ENCODE measurements at regions not wholly inside any gene's neighbourhood (a gene's known extent, or its start where the extent isn't known, plus 50 kb on each side); places are given as distances from the start of the nearest gene placed in this dataset.

DNA sequence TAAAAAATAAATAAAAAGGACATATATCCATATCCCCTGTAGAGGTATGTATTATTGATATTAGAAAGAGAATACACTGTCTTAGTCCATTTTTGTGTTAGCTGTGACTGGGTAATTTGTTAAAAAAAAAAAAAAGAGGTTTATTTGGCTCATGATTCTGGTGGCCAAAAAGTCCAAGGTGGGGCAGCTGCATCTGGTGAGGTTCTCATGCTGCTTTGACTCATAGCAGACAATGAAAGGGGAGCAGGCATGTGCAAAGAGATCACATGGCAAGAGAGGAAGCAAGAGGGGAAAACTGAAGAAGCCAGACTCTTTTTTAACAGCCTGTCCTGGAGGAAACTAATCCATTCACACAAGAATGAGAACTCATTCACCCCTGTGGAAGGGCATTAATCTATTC is 101.6 kb upstream of the MAP4K3 start:
- peak; percentile 31 to 65 for DNase-seq

DNA sequence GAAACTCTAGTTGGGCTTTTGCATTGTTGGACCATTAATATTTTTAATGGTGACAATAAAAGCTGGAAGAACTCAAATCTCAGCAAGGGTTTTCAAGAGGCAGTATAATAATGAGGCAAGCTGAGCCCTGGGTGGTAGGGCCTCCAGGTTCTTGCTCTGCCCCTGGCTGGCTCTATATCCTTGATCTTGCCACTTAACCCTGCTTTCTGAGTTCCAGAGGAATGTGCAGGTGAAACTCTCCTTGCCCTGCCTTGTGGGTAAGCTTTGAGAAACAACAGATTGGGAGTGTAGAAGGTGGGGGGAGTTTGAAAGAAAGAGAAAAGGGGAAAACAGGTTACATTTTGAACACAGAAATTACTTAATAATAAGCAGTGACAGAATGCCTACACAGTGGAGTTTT is 103.3 kb upstream of the MAP4K3 start:
- DNase-seq, result no peak

DNA sequence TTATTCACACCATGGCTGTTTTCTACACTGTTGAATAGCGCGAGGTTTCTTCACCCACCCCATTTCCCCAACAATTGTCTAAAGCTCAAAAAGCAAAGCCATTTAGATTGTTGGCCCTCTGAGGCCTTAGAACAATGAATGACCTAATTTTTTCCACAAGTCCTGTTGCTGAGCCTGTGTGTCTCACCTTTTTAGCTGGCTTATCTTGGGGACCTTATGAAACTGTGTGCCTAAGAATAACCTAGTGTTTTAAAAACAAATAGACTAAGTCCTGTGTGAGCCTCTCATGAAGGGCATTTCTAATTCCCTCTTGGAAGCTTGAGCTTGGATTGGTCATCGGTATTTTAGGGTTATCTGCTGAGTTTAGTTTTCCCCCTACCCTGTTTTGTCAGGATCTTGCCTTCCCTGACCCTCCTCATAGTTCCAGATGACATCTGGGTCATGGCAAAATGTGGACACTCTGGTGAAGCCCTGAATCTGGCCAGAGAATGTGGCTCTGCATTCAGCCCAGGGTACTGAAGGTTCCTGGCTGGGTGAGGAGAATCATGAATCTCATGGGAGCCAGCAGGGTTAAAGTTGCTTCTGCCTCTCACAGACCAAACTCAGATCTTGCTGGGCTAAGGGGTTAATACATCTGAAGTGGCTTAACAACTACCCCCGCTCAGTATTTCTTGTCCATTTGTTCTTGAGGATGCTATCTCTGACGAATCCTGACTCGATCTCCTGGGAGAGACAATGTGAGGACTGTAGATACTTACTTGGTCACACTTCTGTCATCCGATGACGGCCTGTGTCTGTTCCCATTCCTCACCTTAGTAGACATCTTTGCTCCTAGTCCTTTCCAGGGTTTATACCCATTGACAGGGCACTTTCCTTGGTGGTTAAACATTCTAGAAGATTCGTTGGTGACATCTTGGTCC is 104.2 kb upstream of the MAP4K3 start:
- no peak for DNase-seq

DNA sequence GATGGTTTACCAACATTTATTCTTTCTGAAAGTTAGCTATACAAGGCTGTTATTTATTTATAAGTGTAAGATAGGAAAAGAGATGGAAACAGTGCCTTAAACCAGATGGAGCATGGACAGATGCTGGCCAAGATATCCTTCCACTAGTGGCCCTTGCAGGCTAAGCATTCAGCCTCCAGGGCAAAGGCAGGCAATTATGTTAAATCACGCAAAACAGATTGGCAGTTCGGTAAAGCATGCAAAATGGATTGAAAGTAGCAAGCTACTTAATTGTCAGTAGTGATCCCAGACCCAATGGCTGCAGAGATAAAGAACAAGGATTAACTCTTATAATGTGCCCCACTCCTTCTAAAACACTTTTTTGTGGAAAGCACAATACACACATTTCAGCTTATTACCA is 105.4 kb upstream of the MAP4K3 start:
- DNase-seq, result no peak

DNA sequence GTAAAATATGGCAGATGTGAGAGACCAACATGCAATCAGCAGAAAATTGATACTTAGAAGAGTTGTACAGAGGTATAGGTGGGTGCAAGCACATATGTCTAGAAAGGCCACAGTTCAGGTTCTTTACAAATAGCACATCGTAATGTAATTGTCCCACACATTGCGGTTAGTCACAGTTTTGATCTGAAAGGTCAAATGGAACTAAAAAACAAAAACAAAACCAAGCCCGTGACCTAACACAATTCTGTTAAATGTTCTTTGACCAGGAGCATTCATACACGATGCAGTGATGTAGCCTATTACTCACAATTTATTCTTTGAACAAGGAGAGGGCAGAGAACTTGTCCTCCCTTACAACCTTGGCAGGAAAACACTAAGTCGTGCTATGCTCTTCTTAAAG is 108.9 kb upstream of the MAP4K3 start:
- DNase-seq, result no peak

DNA sequence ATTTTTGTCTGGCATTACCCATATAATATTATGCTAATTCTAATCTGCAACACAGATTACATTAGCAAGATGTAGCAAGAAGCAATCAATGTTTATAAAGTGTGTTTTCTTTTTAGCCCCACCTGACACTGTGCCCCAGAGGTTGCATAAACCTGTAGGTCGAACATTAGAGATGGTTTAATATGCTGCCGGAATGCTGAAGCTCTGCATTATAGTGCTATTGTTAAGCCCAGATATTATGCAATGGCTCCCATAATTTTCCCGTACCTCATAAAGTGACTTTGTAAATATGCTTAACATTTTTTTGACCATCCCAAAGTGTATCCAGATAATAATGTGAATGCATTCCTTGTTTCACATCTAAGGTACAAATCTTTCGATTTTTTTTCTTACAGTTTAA is 109.3 kb upstream of the MAP4K3 start:
- DNase-seq, result no peak

DNA sequence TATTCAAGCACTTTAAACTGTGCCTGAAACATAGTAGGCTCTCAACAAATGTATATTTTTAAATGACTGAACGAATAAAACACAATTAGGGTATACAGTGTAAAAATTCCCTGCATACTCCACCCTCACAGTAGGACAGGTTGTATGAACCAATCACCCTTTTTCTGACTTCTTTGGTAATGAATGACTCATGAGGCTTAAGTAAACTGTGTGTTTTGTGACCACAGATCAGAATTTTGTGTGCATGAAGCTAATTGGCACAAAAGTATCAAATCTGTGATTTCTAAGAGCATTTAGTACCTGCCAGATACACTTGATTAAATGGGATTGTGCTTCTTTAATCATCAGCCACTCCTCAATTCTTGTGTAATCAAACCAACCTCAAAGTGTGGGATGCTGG is 109.9 kb upstream of the MAP4K3 start:
- no peak for DNase-seq

DNA sequence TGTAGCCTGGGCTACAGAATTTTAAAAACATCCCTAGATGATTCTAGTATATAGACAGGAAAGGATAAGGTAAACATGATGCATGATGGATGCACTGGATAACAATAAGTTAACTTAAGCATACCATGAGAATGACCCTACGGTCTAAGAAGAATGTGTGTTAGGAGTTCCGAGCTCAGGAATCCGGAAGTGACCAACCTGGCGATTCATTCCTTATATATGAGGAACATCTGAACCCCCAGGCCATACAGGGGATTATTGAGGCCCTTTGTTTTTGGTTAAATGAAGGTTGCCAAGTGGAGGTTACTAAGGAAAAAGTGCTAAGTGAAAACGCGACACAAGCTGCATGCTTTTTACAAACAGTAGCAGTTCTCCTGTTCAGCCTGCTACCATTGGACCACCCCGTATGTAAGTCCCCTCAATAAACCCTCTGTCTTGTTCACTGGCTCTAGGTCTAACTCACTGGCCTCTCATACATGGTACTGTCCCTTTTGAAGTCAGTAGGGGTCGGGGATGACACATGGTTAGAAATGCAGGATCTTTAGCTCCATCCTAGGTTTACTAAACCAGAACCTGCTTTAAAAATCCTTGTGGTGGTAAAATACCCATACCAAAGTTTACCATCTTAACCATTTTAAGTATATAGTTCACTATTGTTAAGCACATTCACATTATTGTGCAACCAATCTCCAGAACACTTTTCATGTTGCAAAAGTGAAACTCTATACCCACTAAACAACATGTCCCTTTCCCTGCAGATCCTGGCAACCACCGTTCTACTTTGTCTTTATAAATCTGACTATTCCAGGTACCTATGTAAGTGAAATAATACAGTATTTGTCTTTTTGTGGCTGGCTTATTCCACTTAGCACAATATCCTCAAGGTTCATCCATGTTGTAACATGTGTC is 111.0 kb upstream of the MAP4K3 start:
- DNase-seq, result no peak

DNA sequence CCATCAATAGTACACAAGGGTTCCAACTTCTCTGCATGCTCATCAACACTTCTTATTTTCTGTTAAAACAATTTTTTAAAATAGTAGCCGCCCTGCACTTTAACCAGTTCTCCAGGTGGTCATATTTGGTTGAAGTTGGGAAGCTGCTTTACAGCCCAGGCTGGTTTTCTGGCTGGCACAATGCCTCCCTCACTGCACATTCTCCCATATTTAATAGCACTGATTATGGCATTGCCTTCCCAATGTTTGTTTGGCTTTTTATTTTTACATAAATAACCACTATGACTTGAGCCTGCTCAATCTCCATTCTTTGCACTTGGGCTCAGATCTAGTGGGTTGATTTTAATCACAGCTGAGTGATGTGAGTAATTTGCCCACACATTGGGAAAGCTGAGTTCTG is 111.9 kb upstream of the MAP4K3 start:
- DNase-seq, result no peak

DNA sequence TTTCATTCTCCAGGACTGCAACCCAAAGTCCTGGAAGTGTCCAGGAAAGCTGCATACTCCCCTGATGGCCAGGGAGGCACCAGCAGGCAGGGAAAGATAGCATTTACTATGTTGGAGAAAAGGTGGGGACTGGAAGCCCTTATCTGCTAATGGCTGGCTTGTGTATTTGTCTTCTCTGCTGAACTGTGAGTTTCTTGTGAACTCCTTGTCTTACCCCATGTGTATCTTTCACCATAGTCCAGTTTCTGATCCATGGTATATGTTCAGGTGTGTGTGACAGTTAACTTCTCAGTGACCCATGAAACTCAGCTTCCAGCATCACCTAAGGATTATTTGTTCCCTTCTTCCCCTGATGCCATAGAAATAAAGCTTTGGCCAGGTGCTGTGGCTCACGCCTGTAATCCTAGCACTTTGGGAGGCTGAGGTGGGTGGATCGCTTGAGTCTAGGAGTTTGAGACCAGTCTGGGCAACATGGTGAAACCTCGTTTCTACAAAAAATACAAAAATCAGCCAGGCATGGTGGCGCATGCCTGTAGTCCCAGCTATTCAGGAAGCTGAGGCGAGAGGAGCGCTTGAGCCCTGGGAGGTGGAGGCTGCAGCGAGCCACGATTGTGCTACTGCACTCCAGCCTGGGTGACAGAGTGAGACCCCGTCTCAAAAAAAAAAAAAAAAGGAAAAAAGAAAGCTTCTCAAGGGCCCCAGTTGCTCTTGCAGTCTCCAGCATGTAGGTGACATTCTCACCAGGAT is 112.8 kb upstream of the MAP4K3 start:
- no peak for DNase-seq

DNA sequence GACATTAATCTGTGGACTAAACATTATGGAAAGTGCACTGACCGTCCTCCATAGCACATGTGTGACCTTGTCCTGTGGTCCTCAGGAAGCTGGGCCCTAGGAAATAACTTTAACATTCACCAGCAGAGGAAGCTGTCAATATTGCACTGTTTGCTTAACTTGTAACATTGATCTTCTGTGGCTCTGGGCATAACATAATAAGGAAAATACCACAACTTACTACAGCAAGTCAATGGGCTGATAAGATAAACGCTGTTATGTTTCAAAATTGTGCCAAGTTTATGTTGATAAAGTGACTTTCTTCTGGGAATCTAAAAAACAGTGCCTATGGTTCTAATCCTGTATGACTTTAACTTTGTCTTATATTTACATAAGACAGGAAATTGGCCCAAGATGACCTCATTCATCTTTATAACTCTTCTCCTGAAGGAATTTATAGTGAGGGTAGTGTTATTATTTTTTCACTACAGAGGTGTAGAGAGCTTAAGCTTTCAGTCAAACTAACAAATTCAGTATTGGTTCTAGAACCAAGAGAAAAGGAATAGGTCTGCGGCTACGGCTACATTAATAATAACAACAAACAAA is 113.7 kb upstream of the MAP4K3 start:
- DNase-seq, result no peak

DNA sequence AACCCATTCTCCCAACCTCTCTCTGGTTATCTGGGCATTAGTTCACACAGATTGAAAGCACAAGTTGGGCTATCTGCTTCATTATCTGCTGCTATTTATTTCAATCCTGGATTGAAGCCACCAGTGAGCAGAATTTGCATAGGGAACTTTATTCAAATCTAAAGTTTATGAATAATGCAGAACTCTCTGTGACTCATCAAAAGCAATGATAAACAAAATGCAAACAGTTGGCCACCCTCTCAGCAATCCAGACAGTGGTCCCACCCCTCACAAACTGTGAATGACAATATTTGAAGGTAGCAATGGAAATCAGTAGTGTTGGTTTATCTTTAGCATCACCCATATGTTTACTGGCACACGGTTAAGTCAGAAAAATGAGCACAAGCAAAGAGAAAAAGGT is 106.8 kb upstream of the TMEM178A start:
- DNase-seq, result no peak

DNA sequence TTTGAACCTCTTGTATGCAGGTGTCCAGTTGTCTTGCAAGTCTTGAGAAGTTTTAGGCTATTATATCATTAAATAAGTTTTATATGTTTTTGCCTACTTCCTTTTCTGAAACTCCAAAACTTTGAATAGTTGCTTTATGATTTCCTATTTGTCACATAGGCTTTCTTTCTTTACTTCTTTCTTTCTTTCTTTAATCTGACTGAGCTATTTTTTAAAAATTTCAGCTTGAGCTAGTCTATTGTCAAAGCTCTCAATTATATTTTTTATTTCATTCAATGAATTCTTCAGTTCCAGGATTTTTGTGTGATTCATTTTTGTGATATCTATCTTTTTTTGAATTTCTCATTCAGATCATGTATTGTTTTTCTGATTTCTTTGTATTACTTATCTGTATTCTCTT is 102.1 kb upstream of the TMEM178A start:
- no peak for DNase-seq

DNA sequence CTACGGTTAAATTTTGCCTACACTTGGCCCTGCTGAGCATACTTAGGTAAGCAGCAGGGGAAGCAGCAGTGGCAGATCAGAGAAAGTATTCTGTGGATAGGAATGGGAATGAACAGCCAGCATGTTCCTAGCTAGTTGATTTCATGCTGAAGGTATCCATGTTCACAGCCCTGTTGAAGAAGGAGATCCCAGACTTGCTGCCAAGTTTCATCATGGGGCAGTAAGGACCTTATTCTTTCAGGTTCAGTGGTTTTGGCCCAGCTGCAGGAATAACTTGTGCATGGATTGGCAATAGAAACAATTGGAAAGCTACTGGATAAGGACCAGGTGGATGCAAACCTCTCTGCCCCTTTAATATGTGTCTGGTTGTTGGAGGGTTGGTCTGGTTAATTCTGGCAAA is 98.2 kb upstream of the TMEM178A start:
- no peak for DNase-seq

DNA sequence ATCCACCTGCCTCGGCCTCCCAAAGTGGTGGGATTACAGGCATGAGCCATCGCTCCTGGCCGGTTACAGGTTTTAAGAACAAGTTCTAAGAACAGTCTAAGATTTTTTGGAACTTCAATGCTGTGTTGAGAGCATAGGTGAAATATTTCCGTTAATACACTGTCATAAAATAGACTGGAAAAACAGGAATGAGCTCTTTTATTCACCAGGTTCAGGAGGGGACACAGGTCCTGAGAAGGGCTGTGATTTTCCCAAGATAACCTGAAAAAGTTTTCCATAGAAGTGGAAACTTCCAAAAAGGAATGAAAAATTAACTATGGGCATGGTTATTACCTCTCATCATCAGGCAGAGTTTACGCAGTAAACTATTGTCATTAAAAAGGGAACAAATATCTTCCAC is 97.6 kb upstream of the TMEM178A start:
- no peak for DNase-seq

DNA sequence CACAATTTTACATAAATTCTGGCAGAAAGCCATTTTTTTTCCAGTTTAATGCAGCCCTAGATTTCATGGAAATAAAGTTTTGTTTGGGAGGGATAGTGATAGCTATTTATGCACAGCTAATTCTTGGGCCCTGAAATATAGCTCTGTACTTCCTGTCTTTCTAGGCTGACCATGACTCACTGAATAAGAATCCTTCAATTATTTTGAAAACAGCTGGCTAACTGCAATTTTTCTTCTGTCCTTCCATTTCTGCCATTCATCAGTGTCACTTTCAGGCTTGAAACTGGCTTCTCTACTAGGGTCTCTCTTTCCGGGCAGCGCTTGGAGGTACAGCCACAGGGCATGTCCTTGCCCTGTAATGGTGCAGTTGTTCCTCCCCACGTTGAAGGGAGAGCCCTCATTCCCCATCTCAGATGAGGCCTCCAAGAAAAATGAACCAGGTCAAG is 97.1 kb upstream of the TMEM178A start:
- DNase-seq, result peak in 1 of 2 donors; percentile 10

DNA sequence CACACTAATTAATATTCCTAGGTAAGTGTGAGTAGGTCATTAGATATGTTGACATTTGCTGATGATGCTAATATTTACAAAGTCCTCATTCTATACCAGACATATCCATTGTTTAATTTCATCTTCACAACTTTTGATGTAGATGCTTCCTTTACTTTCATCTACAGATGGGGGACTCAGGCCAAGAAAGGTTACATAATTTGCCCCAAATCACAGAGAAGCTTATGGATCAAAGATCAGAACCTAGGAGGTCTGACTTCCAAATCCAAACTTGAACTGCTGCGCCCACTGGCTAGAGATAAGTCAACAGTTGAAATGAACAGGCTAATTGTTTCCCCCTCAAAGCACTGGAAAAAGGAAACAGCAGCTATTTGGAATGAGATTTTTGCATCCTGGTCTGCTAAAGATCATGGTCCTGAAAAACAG is 95.6 kb upstream of the TMEM178A start:
- DNase-seq, result no peak

DNA sequence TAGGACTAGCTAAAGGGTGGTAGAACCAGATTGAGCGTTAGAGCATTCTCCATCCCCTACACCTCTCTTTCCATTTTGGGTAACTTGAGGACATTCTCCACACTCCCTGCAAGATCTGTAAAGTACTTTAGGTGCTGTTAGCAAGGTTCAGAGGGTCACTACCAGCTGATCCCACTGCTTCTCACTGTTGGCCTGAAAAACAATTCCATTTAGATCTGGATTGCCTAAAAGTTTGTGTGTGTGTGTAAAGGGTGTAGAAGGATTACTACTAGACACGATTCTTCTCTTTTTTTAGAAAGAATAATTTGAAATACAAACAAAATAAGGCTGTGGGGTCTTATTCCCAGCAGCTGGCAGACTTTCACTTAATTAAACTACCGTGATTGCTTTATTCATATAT is 95.1 kb upstream of the TMEM178A start:
- no peak for DNase-seq

DNA sequence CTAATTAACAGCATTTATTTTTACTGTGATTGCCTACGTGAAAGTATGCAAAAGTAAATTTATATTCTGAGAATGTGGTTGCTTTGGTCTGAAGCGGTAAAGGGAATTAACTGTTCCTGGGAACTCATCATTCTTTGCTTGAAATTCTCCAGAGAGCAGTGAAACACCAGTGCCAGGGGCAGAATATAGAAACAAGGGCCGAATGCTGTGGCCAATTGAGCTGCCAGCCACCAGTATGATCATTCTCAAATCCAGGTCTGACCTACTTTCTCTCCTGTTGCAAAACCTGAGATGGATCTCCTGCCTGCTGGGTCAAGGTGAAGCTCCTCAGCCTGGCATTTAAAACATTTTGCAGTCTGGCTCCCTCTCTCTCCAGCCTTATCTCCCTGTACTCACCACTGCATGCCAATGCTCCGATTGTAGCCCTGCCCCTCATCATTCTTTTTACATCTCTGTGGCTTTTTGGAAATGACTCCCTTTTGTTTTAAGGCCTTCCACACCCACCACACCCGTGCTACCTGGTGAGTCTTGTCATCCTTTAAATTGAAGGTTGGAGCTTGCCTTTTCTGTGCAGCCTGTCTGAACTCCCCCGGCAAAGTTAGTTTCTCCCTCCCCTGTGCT is 94.5 kb upstream of the TMEM178A start:
- DNase-seq, result no peak

DNA sequence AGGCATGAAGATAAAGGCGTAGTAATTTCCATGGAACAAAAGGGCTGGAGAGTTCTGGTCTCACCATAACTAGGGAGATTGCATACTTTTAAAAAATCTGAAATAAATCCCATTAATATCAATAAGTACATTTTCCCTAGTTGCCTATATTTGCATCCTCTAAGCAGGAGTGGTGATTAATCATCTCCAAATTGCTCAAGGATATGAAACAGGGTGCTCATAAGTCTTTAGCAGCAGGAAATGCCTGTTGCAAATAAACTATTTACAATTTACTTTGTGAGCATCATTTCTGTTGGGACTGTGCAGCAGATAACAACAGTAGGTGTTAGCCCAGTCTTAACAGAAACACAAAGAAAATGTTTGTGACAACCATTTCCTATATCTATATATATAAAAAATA is 92.4 kb upstream of the TMEM178A start:
- no peak for DNase-seq

DNA sequence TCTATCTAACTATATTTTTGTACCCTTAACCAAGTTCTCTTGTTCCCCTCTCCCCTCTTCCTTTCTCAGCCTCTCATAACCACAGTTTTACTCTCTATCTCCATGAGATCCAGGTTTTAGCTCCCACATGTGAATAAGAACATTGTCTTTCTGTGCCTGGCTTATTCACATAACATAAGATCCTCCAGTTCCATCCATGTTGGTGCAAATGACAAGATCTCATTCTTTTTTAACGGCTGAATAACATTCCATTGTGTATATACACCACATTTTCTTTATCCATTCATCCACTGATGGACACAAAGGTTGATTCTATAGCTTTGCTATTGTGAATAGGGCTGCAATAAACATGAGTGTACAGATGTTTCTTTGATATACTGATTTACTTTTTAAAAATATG is 83.9 kb upstream of the TMEM178A start:
- no peak for DNase-seq

DNA sequence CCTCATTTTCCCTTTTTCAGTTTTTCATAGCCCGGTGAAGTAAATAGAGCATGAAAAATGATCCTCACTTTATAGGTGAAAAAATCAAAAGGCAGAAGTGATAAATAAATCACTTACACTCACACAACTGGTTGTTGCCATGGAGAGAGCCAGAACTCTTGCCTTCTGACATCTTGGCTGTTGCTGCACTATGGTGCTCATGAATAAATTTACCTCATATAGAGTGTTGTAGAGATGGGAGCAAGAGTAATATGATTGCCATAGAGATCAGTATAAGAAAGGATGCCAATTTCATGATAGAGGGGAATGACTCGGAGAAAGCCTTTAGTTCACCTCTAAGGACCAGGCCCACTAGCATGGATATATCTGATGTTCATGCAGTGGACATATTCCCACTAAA is 82.5 kb upstream of the TMEM178A start:
- no peak for DNase-seq
